SU-DHL-6 (cell line): ENCODE measurements at regions not wholly inside any gene's neighbourhood (a gene's known extent, or its start where the extent isn't known, plus 50 kb on each side); places are given as distances from the start of the nearest gene placed in this dataset.

Source experiments
- H2AFZ ChIP-seq: fragments of 200-600 bp; sonication (generic); 2 replicates; pipeline ENCODE4 v1.6.1; 2014; ENCODE audit warnings: low read depth, mild to moderate bottlenecking, moderate library complexity, mixed read lengths, antibody characterized with exemption, low read length; ENCODE audit not compliant: severe bottlenecking
- H3F3A ChIP-seq: fragments of 200-600 bp; shearing (Covaris generic); 2 replicates; pipeline ENCODE4 v1.6.0; 2016; ENCODE audit warnings: antibody characterized with exemption, mild to moderate bottlenecking; ENCODE audit not compliant: insufficient read depth
- H3K27ac ChIP-seq: fragments of 200-600 bp; sonication (generic); 2 replicates; pipeline ENCODE4 v1.5.1; 2016; ENCODE audit warnings: low read depth, mild to moderate bottlenecking, low read length, moderate library complexity, mixed read lengths
- H3K27me3 ChIP-seq: fragments of 200-600 bp; sonication (generic), shearing (Covaris generic); 2 replicates; pipeline ENCODE4 v1.6.0; 2014; ENCODE audit warnings: mild to moderate bottlenecking, low read length
- H3K36me3 ChIP-seq: fragments of 200-600 bp; sonication (generic); 2 replicates; pipeline ENCODE4 v1.6.1; 2014; ENCODE audit warnings: mild to moderate bottlenecking, low read length, mixed read lengths
- H3K4me2 ChIP-seq: fragments of 300-600, 200-600 bp; shearing (Covaris generic), sonication (generic); 2 replicates; pipeline ENCODE4 v1.6.0; 2014; ENCODE audit warnings: low read length, low read depth, mild to moderate bottlenecking; ENCODE audit not compliant: poor library complexity, severe bottlenecking
- H3K4me3 ChIP-seq: fragments of 200-600 bp; sonication (generic); 2 replicates; pipeline ENCODE4 v1.5.1; 2014; ENCODE audit warnings: antibody characterized with exemption, low read length, mild to moderate bottlenecking, mixed read lengths; ENCODE audit not compliant: insufficient read depth, poor library complexity, severe bottlenecking
- H3K79me2 ChIP-seq: fragments of 200-600 bp; sonication (generic); 2 replicates; pipeline ENCODE4 v1.6.1; 2014; ENCODE audit warnings: mild to moderate bottlenecking, low read length, moderate library complexity; ENCODE audit not compliant: insufficient read depth
- H3K9ac ChIP-seq: fragments of 200-600 bp; sonication (generic); 2 replicates; pipeline ENCODE4 v1.7.0; 2014; ENCODE audit warnings: mild to moderate bottlenecking, low read length
- H3K9me2 ChIP-seq: fragments of 200-600 bp; sonication (generic); replicated peaks from 2 replicates; pipeline ENCODE4 v1.6.1; 2014; ENCODE audit warnings: low read length; ENCODE audit not compliant: insufficient read depth
- H3K9me3 ChIP-seq: fragments of 200-600 bp; sonication (generic); 2 replicates; pipeline ENCODE4 v1.6.1; 2014; ENCODE audit warnings: low read length, mixed read lengths; ENCODE audit not compliant: insufficient read depth
- H4K20me1 ChIP-seq: fragments of 200-600 bp; sonication (generic); 2 replicates; pipeline ENCODE4 v1.6.1; 2014; ENCODE audit warnings: low read depth, mild to moderate bottlenecking, antibody characterized with exemption, low read length, moderate library complexity, mixed read lengths
- CTCF ChIP-seq: fragments of 200-600 bp; sonication (generic); IDR thresholded peaks from one replicate; pipeline ENCODE4 v1.5.1; 2017; ENCODE audit warnings: antibody characterized with exemption, mild to moderate bottlenecking, low read length, moderate library complexity; ENCODE audit not compliant: insufficient read depth, poor library complexity, severe bottlenecking
- EZH2phosphoT487 ChIP-seq: fragments of 200-600 bp; sonication (generic), shearing (Covaris generic); conservative IDR thresholded peaks from 2 replicates; pipeline ENCODE4 v1.6.1; 2018; ENCODE audit warnings: mild to moderate bottlenecking, antibody characterized with exemption, low read length, moderate library complexity, mixed read lengths

GRCh38 chr6:81401970-81402690 lies 350.4 kb downstream of the TENT5A start:
- Histone ChIP-seq H3K4me3 (no peak overlapping the region), H3K9me2 (no peaks in the 10 kb centered on the region), H3K27me3 (no peaks in the 10 kb centered on the region), H2AFZ (no peak overlapping the region), H3K4me2 (no peak overlapping the region), H3K9me3 (no peaks in the 10 kb centered on the region), H3F3A (no peaks in the 10 kb centered on the region), H3K36me3 (no peaks in the 10 kb centered on the region), H3K9ac (no peak overlapping the region), H4K20me1 (no peaks in the 10 kb centered on the region), H3K79me2 (no peaks in the 10 kb centered on the region), H3K27ac (no peak overlapping the region)
- TF ChIP-seq CTCF, result no peak

- Histone ChIP-seq H4K20me1 (no peaks in the 10 kb centered on the region), H2AFZ (no peak overlapping the region), H3K9me3 (no peaks in the 10 kb centered on the region), H3K4me2 (no peak overlapping the region), H3K36me3 (no peaks in the 10 kb centered on the region), H3K9me2 (no peaks in the 10 kb centered on the region), H3K4me3 (no peak overlapping the region), H3K79me2 (no peaks in the 10 kb centered on the region), H3K9ac (no peak overlapping the region), H3F3A (no peaks in the 10 kb centered on the region), H3K27ac (no peak overlapping the region), H3K27me3 (no peaks in the 10 kb centered on the region)
- no peak for TF ChIP-seq CTCF
- TF ChIP-seq EZH2phosphoT487, result no peak
These were observed 355.6 kb downstream of the TENT5A start for GRCh38 chr6:81396916-81397315.

GRCh38 chr6:81387163-81387562 lies 365.3 kb downstream of the TENT5A start:
- TF ChIP-seq EZH2phosphoT487, result no peak
- no peak for TF ChIP-seq CTCF
- Histone ChIP-seq H3K79me2 (no peaks in the 10 kb centered on the region), H3F3A (no peaks in the 10 kb centered on the region), H3K27ac (no peak overlapping the region), H3K9me3 (no peaks in the 10 kb centered on the region), H3K4me3 (no peak overlapping the region), H3K9me2 (no peaks in the 10 kb centered on the region), H3K36me3 (no peaks in the 10 kb centered on the region), H3K27me3 (no peaks in the 10 kb centered on the region), H3K9ac (no peak overlapping the region), H4K20me1 (no peaks in the 10 kb centered on the region), H2AFZ (no peak overlapping the region), H3K4me2 (no peak overlapping the region)
